ENCODE measurements at regions not wholly inside any gene's neighbourhood (a gene's known extent, or its start where the extent isn't known, plus 50 kb on each side); places are given as distances from the start of the nearest gene placed in this dataset.

- Histone ChIP-seq H3K36me3 (ENCODE audit: insufficient read depth, low read length) (no peaks in the 10 kb centered on the region), H3K27ac (ENCODE audit: low read length) (no peak overlapping the region), H3K79me2 (replicated peaks; ENCODE audit: insufficient read depth, low read length) (no peaks in the 10 kb centered on the region), H4K20me1 (ENCODE audit: insufficient read depth) (no peaks in the 10 kb centered on the region), H3K9ac (ENCODE audit: low read length) (no peak overlapping the region), H3F3A (ENCODE audit: insufficient read depth, low read length, poor library complexity, severe bottlenecking) (no peaks in the 10 kb centered on the region), H3K9me3 (ENCODE audit: low read length) (no peaks in the 10 kb centered on the region), H3K27me3 (ENCODE audit: insufficient read depth, low read depth, low read length) (no peaks in the 10 kb centered on the region), H3K4me3 (ENCODE audit: low read length) (no peak overlapping the region), H3K9me2 (ENCODE audit: insufficient read depth, low read length) (no peaks in the 10 kb centered on the region), H3K4me2 (ENCODE audit: low read length) (no peak overlapping the region), H2AFZ (ENCODE audit: low read depth, low read length) (no peak overlapping the region)
- TF ChIP-seq EP300 (conservative IDR thresholded peaks at IDR 0.05; ENCODE audit: poor library complexity, severe bottlenecking) (no peak), TAF1 (IDR thresholded peaks at IDR 0.05; ENCODE audit: low read depth) (no peak), SMC3 (conservative IDR thresholded peaks at IDR 0.05; ENCODE audit: poor library complexity) (no peak), EZH2 (IDR thresholded peaks at IDR 0.05; ENCODE audit: borderline replicate concordance, insufficient read depth, low read length, poor library complexity, severe bottlenecking) (no peak), MXI1 (conservative IDR thresholded peaks at IDR 0.05; ENCODE audit: poor library complexity, severe bottlenecking) (no peak), POLR2AphosphoS5 (IDR thresholded peaks at IDR 0.05) (no peak), RAD21 (conservative IDR thresholded peaks at IDR 0.05) (no peak)
- TF ChIP-seq, protein P1, sequence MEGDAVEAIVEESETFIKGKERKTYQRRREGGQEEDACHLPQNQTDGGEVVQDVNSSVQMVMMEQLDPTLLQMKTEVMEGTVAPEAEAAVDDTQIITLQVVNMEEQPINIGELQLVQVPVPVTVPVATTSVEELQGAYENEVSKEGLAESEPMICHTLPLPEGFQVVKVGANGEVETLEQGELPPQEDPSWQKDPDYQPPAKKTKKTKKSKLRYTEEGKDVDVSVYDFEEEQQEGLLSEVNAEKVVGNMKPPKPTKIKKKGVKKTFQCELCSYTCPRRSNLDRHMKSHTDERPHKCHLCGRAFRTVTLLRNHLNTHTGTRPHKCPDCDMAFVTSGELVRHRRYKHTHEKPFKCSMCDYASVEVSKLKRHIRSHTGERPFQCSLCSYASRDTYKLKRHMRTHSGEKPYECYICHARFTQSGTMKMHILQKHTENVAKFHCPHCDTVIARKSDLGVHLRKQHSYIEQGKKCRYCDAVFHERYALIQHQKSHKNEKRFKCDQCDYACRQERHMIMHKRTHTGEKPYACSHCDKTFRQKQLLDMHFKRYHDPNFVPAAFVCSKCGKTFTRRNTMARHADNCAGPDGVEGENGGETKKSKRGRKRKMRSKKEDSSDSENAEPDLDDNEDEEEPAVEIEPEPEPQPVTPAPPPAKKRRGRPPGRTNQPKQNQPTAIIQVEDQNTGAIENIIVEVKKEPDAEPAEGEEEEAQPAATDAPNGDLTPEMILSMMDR (IDR thresholded peaks at IDR 0.05; ENCODE audit: poor library complexity, severe bottlenecking), result no peak
- TF ChIP-seq, protein P2, sequence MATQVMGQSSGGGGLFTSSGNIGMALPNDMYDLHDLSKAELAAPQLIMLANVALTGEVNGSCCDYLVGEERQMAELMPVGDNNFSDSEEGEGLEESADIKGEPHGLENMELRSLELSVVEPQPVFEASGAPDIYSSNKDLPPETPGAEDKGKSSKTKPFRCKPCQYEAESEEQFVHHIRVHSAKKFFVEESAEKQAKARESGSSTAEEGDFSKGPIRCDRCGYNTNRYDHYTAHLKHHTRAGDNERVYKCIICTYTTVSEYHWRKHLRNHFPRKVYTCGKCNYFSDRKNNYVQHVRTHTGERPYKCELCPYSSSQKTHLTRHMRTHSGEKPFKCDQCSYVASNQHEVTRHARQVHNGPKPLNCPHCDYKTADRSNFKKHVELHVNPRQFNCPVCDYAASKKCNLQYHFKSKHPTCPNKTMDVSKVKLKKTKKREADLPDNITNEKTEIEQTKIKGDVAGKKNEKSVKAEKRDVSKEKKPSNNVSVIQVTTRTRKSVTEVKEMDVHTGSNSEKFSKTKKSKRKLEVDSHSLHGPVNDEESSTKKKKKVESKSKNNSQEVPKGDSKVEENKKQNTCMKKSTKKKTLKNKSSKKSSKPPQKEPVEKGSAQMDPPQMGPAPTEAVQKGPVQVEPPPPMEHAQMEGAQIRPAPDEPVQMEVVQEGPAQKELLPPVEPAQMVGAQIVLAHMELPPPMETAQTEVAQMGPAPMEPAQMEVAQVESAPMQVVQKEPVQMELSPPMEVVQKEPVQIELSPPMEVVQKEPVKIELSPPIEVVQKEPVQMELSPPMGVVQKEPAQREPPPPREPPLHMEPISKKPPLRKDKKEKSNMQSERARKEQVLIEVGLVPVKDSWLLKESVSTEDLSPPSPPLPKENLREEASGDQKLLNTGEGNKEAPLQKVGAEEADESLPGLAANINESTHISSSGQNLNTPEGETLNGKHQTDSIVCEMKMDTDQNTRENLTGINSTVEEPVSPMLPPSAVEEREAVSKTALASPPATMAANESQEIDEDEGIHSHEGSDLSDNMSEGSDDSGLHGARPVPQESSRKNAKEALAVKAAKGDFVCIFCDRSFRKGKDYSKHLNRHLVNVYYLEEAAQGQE (IDR thresholded peaks at IDR 0.05; ENCODE audit: borderline replicate concordance), result no peak
Observed at GRCh38 chr12:93192878-93193277, 184.8 kb upstream of the NUDT4 start.

DNA sequence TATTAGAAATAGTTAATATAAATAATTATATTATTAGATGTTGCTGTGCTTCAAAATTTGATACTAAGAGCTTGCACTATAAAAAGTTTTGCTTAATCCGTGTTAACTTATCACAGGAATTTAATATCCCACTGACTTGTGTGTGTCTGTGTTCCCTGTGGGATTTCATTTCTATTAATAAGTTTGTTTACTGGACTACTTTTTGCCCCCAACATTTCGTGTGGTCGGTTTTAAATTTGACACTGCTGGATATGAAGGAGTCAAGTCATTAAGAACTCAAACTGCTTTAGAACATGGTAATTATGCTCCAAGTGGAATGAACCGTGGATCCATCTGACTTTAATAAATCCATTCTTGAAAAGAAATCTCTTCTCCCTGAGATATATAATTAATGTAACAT is 182.2 kb upstream of the NUDT4 start:
- no peaks in the 10 kb centered on the region for H3K9me2 ChIP-seq (ENCODE audit: insufficient read depth, low read length)
- TF ChIP-seq MXI1 (conservative IDR thresholded peaks at IDR 0.05; ENCODE audit: poor library complexity, severe bottlenecking), result no peak
- no peak for TF ChIP-seq TAF1 (IDR thresholded peaks at IDR 0.05; ENCODE audit: low read depth)
- no peak overlapping the region for H3K27ac ChIP-seq (ENCODE audit: low read length)
- no peaks in the 10 kb centered on the region for H3F3A ChIP-seq (ENCODE audit: insufficient read depth, low read length, poor library complexity, severe bottlenecking)
- no peak overlapping the region for H3K4me2 ChIP-seq (ENCODE audit: low read length)
- H3K27me3 ChIP-seq (ENCODE audit: insufficient read depth, low read depth, low read length), result no peaks in the 10 kb centered on the region
- H3K4me3 ChIP-seq (ENCODE audit: low read length), result no peak overlapping the region
- H2AFZ ChIP-seq (ENCODE audit: low read depth, low read length), result no peak overlapping the region
- no peaks in the 10 kb centered on the region for H4K20me1 ChIP-seq (ENCODE audit: insufficient read depth)
- H3K36me3 ChIP-seq (ENCODE audit: insufficient read depth, low read length), result no peaks in the 10 kb centered on the region
- H3K9ac ChIP-seq (ENCODE audit: low read length), result no peak overlapping the region
- H3K9me3 ChIP-seq (ENCODE audit: low read length), result no peaks in the 10 kb centered on the region
- no peaks in the 10 kb centered on the region for H3K79me2 ChIP-seq (replicated peaks; ENCODE audit: insufficient read depth, low read length)

All from neural cell (in vitro differentiated cells).